ENCODE measurements at regions not wholly inside any gene's neighbourhood (a gene's known extent, or its start where the extent isn't known, plus 50 kb on each side); places are given as distances from the start of the nearest gene placed in this dataset.

GRCh38 chr1:110770832-110771231 lies 96.1 kb upstream of the KCNA3 start:
- POLR2A ChIA-PET, result no interaction called here
- CTCF ChIA-PET, result interaction anchor here (1.2 to 5.7 kb wide), 3 partner anchors 11 to 152 kb away, joined by 4 to 41 read pairs (median 6); no protein-coding TSS in a partner anchor
- TF ChIP-seq, protein P1, sequence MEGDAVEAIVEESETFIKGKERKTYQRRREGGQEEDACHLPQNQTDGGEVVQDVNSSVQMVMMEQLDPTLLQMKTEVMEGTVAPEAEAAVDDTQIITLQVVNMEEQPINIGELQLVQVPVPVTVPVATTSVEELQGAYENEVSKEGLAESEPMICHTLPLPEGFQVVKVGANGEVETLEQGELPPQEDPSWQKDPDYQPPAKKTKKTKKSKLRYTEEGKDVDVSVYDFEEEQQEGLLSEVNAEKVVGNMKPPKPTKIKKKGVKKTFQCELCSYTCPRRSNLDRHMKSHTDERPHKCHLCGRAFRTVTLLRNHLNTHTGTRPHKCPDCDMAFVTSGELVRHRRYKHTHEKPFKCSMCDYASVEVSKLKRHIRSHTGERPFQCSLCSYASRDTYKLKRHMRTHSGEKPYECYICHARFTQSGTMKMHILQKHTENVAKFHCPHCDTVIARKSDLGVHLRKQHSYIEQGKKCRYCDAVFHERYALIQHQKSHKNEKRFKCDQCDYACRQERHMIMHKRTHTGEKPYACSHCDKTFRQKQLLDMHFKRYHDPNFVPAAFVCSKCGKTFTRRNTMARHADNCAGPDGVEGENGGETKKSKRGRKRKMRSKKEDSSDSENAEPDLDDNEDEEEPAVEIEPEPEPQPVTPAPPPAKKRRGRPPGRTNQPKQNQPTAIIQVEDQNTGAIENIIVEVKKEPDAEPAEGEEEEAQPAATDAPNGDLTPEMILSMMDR (IDR thresholded peaks at IDR 0.05; ENCODE audit: control extremely low read depth, extremely low read depth, low read depth, missing control alignments), result no peak
- DNase-seq (ENCODE audit: extremely low spot score), result no peak

GRCh38 chr1:110768605-110769004 lies 93.9 kb upstream of the KCNA3 start:
- CTCF ChIA-PET, result interaction anchor here (1.0 to 6.1 kb wide), 3 partner anchors 10 to 138 kb away, joined by 3 to 102 read pairs (median 71); no protein-coding TSS in a partner anchor
- TF ChIP-seq, protein P1 (IDR thresholded peaks at IDR 0.05; ENCODE audit: control extremely low read depth, extremely low read depth, low read depth, missing control alignments), result no peak
- POLR2A ChIA-PET, result no interaction called here
- DNase-seq (ENCODE audit: extremely low spot score), result no peak

GRCh38 chr1:110766336-110766647 lies 91.6 kb upstream of the KCNA3 start:
- DNase-seq (ENCODE audit: extremely low spot score), result no peak
- TF ChIP-seq, protein P1 (IDR thresholded peaks at IDR 0.05; ENCODE audit: control extremely low read depth, extremely low read depth, low read depth, missing control alignments), result no peak
- POLR2A ChIA-PET, result no interaction called here
- CTCF ChIA-PET, result interaction anchor here (0.7 to 6.3 kb wide), 47 partner anchors 8 to 1021 kb away, joined by 3 to 105 read pairs (median 6); no protein-coding TSS in a partner anchor

DNA sequence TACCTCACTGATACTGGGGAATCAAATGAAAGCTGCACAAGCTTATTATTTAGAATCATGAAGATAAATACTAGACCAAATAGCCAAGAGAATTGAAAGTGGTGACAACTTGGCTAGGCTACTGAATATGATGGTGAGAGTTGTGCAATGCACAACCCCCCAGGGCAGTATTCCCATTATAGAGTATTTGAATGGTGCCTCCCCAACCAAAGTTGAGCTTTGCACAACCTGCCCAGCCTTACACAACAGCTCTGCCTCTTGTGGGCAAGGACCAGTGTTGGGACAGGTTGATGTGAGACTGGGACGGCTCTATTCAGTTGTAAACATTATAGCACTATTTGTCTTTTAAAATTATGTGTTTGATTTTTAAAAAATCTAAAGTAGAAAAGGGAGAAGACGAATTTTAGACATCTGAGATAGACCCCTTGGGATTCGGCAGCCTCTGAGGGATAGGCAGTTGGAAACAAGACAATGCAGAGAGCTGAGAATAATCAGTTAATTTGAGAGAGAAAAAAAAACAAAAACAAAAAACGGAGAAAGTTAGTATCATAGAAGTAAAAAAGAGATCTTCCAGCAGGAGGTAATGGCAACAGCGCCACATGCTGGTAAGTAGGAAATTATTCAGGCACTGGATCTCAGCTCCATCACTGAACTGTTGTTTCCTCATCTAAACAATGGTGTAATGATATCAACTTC lies 91.0 kb upstream of the KCNA3 start:
- peak; percentile 63 for DNase-seq (ENCODE audit: extremely low spot score)
- ChIA-PET CTCF (interaction anchor here (0.6 to 6.3 kb wide), 61 partner anchors 8 to 1021 kb away, joined by 3 to 105 read pairs (median 5); no protein-coding TSS in a partner anchor), POLR2A (no interaction called here)
- TF ChIP-seq, protein P1 (IDR thresholded peaks at IDR 0.05; ENCODE audit: control extremely low read depth, extremely low read depth, low read depth, missing control alignments), result peak; percentile 76

DNA sequence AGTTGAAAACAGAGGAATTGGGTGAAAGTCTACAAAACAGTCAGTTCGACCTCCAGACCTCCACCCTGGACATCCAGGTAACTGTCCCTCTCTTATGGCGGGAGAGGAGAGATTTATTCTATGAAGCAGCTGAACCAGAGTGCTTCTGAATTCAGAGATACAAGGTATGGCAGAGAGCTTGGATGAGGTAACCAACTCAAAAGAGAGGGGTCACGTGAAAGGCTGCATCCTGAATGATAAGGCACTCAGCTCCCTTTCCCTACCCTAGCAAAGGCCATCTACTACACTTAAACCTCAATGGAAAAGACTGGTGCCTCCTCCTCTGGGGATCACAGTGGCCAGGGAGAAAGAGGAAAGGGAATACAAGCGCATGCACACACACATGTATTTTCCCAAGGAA lies 88.4 kb upstream of the KCNA3 start:
- ChIA-PET CTCF (interaction anchor here (1.3 to 6.3 kb wide), 4 partner anchors 19 to 144 kb away, joined by 3 to 105 read pairs (median 76); no protein-coding TSS in a partner anchor), POLR2A (no interaction called here)

GRCh38 chr1:110760321-110760720 lies 85.6 kb upstream of the KCNA3 start:
- DNase-seq (ENCODE audit: extremely low spot score), result no peak
- POLR2A ChIA-PET, result no interaction called here
- TF ChIP-seq, protein P1 (IDR thresholded peaks at IDR 0.05; ENCODE audit: control extremely low read depth, extremely low read depth, low read depth, missing control alignments), result no peak
- CTCF ChIA-PET, result interaction anchor here (1.3 to 1.6 kb wide), 4 partner anchors 11 to 141 kb away, joined by 3 to 4 read pairs (median 3); no protein-coding TSS in a partner anchor

More for the DNA sequence above, 88.4 kb upstream of the KCNA3 start:
- no peak for DNase-seq (ENCODE audit: extremely low spot score)
- TF ChIP-seq, protein P1 (IDR thresholded peaks at IDR 0.05; ENCODE audit: control extremely low read depth, extremely low read depth, low read depth, missing control alignments), result no peak

Data from GM10248 (cell line).